Prostate gland (tissue), 2 donors: ENCODE measurements at regions not wholly inside any gene's neighbourhood (a gene's known extent, or its start where the extent isn't known, plus 50 kb on each side); places are given as distances from the start of the nearest gene placed in this dataset.

Source experiments
- DNase-seq: peaks from one replicate; pipeline ENCODE4 v3.0.0-alpha.2; 2019; ENCODE audit warnings: low spot score
- H3K27ac ChIP-seq, 2 donors: fragments of 200-600 bp; sonication (generic); 2 replicates each; pipeline ENCODE4 v1.5.1; 2017 to 2019
- H3K27me3 ChIP-seq: fragments of 200-600 bp; sonication (generic); replicated peaks from 2 replicates; pipeline ENCODE4 v1.5.1; 2019; ENCODE audit not compliant: insufficient read depth
- H3K36me3 ChIP-seq, 2 donors: fragments of 200-600 bp; sonication (generic); 1 replicate in 1 of 2; 2 replicates in 1 of 2; pipeline versions ENCODE4 v1.5.1 to v1.8.1; 2017 to 2019
- H3K4me1 ChIP-seq: fragments of 200-600 bp; sonication (generic); replicated peaks from 2 replicates; pipeline ENCODE4 v1.5.1; 2019
- H3K4me3 ChIP-seq, 2 donors: fragments of 200-600 bp; sonication (generic); 2 replicates each; pipeline ENCODE4 v1.5.1; 2017 to 2019
- H3K9me3 ChIP-seq: fragments of 200-600 bp; sonication (generic); 2 replicates; pipeline ENCODE4 v1.5.1; 2017
- POLR2A ChIP-seq: fragments of 450-650 bp; IDR thresholded peaks from one replicate; pipeline ENCODE4 v1.6.1; 2016; ENCODE audit warnings: antibody characterized with exemption, mild to moderate bottlenecking
- POLR2AphosphoS5 ChIP-seq: sonication (generic); formaldehyde crosslinking; IDR thresholded peaks from one replicate; pipeline ENCODE4 v1.6.1; 2017; ENCODE audit warnings: antibody characterized with exemption
- WGBS: methylation state at CpG from one replicate; pipeline ENCODE4 v1.1.5; 2018; 5-methylcytosine and 5-hydroxymethylcytosine counted together
- intact Hi-C: fragments of 100-400 bp; cut with DNase I; formaldehyde crosslinking; loops from one replicate; pipeline ENCODE4 v1.14.2; 2022
- TF ChIP-seq, protein P1 (sequence below), 4 experiments: fragments of 200-600 bp in 2 of 4; fragments of 450-650 bp in 2 of 4; sonication (generic) in 2 of 4; IDR thresholded peaks; 1 replicate in 3 of 4; 2 replicates in 1 of 4; pipeline ENCODE4 v1.5.1; 2016 to 2019; ENCODE audit warnings: antibody characterized with exemption in 4 of 4, mild to moderate bottlenecking in 2 of 4, moderate library complexity in 2 of 4

DNA sequence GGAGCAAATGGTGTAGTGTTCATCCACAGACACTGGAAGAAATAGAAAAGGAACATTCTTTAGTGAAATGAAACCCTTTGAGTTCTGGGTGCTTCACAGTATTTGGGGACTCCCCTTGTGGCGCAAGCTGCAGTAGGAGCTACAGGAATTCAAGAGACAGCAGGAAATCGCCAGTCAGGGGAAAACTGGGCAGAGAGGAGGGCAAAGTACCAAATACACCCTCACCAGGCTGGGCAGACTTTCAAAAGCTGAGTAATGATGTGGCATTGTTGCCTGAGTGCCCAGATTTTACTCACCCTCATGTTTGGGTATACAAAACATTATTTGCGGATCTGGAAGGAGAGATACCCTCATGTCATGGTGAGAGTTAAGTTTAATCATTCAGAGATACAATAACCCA is 97.9 kb downstream of the SOD2 start:
- Histone ChIP-seq H3K4me3 (no peak overlapping the region), H3K4me1 (no peaks in the 10 kb centered on the region), H3K27ac (no peak overlapping the region), H3K9me3 (no peaks in the 10 kb centered on the region), H3K27me3 (no peaks in the 10 kb centered on the region), H3K36me3 (no peaks in the 10 kb centered on the region)
- intact Hi-C loops: no loop called here
- DNase-seq: no peak
- WGBS: 58% methylated on average over 3 of the region's 3 CpGs
- TF ChIP-seq POLR2AphosphoS5: no peak
- TF ChIP-seq, protein P1, sequence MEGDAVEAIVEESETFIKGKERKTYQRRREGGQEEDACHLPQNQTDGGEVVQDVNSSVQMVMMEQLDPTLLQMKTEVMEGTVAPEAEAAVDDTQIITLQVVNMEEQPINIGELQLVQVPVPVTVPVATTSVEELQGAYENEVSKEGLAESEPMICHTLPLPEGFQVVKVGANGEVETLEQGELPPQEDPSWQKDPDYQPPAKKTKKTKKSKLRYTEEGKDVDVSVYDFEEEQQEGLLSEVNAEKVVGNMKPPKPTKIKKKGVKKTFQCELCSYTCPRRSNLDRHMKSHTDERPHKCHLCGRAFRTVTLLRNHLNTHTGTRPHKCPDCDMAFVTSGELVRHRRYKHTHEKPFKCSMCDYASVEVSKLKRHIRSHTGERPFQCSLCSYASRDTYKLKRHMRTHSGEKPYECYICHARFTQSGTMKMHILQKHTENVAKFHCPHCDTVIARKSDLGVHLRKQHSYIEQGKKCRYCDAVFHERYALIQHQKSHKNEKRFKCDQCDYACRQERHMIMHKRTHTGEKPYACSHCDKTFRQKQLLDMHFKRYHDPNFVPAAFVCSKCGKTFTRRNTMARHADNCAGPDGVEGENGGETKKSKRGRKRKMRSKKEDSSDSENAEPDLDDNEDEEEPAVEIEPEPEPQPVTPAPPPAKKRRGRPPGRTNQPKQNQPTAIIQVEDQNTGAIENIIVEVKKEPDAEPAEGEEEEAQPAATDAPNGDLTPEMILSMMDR (IDR thresholded peaks at IDR 0.05): no peak
- no peak for TF ChIP-seq POLR2A

DNA sequence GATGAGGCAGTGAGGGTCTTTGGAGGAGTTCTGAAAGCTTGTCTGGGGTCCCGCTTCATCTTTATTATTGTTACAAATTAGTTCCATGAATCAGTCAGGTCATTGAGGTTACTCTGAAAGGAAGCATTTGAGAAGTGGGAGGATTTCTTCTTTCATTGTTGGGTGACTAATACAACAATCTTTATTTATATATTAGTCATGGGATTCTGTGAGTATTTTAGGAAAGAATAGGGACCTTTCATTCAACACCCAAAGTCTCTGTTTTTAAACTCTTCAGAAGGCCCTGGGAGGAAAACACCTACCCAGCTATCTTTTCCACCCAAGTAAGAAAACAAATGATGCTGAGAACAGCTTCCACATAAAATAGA is 98.3 kb downstream of the SOD2 start:
- no peak overlapping the region for H3K4me3 ChIP-seq
- H3K4me1 ChIP-seq: no peaks in the 10 kb centered on the region
- intact Hi-C loops: no loop called here
- TF ChIP-seq POLR2A (no peak), POLR2AphosphoS5 (no peak)
- TF ChIP-seq, protein P1 (IDR thresholded peaks at IDR 0.05): no peak
- H3K9me3 ChIP-seq: no peaks in the 10 kb centered on the region
- no peak for DNase-seq
- H3K27ac ChIP-seq: no peak overlapping the region
- no peaks in the 10 kb centered on the region for H3K36me3 ChIP-seq
- WGBS: 47% methylated on average over 1 of the region's 1 CpG
- no peaks in the 10 kb centered on the region for H3K27me3 ChIP-seq

DNA sequence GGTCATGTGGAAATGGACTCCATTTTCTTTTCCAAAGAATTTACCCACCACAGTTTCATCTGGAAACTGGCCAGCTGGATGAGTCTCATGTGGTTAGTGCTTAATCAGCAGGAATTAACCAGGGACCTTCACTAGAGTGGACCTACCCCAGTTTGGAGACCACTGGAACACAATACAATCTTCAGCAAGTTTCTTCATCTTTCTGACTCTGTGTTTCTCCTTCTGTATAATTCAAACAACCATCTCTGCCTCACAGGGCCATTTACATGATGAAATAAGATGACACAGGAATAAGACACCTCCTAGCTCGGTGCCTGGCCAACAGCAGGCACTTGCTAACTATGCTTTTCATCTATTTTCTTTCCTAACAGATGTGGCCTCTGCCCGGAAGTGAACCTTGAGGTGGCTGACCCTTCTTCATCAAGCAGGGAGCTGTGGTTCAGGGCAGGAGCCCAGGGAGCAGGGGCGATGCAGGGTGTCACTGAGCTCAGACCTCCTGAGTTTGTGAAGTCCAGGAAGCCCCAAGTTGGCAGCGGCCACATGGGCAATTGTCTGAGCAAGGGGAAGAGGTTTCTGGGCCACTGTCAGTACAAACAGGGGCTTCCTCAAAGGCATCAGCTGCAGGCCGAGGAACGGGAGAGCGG is 98.8 kb downstream of the SOD2 start:
- no peak overlapping the region for H3K27ac ChIP-seq
- no peak for DNase-seq
- TF ChIP-seq POLR2AphosphoS5 (no peak), POLR2A (no peak)
- TF ChIP-seq, protein P1 (IDR thresholded peaks at IDR 0.05): no peak
- H3K4me1 ChIP-seq: no peaks in the 10 kb centered on the region
- intact Hi-C loops: no loop called here
- H3K4me3 ChIP-seq: no peak overlapping the region
- H3K9me3 ChIP-seq: no peaks in the 10 kb centered on the region
- no peaks in the 10 kb centered on the region for H3K27me3 ChIP-seq
- no peaks in the 10 kb centered on the region for H3K36me3 ChIP-seq
- WGBS: 90% methylated on average over 7 of the region's 7 CpGs

DNA sequence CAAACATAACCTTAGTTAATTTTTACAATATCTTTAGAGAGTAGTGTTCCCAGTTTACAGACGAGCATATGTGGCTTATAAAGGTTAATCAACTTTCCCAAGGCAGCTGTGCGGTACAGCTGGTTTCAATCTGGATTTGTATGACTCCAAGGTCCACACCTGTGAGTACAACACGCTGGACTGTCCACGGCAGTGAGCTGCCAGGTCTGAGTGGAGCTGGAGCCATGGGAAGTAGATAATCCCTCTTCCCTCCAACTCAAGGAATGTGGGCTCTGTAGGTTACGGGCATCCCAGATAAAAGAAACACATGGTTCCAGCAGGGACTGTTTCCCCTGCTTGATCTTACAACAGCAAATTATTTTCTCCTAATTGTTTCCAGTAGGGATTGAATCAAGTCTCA is 102.2 kb downstream of the SOD2 start:
- intact Hi-C loops: no loop called here

DNA sequence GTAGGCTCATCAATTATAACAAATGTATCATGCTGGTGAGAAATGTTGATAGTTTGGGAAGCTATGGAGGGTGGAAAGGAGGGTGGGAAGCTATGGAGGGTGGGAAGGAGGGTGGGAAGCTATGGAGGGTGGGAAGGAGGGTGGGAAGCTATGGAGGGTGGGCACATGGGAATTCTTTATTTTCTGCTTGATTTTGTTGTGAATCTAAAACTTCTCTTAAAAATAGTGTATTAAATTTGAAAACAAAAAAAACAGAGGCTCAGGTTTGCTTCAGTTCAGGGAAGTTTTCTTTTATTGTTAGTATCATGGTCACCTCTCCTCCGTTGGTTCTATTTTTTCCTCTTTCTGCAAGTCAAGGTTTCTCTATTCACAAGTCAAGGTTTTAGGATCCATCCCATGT is 106.4 kb downstream of the SOD2 start:
- no peak overlapping the region for H3K4me3 ChIP-seq
- H3K9me3 ChIP-seq: no peaks in the 10 kb centered on the region
- no peak for DNase-seq
- intact Hi-C loops: no loop called here
- TF ChIP-seq POLR2A (no peak), POLR2AphosphoS5 (no peak)
- TF ChIP-seq, protein P1 (IDR thresholded peaks at IDR 0.05): no peak
- no peaks in the 10 kb centered on the region for H3K4me1 ChIP-seq
- no peaks in the 10 kb centered on the region for H3K36me3 ChIP-seq
- H3K27ac ChIP-seq: no peak overlapping the region
- no peaks in the 10 kb centered on the region for H3K27me3 ChIP-seq
- WGBS: 87% methylated on average over 1 of the region's 1 CpG

More for the DNA sequence above, 102.2 kb downstream of the SOD2 start:
- DNase-seq: no peak
- no peak overlapping the region for H3K27ac ChIP-seq
- WGBS: 66% methylated on average over 5 of the region's 5 CpGs
- TF ChIP-seq POLR2A (no peak), POLR2AphosphoS5 (no peak)
- TF ChIP-seq, protein P1 (IDR thresholded peaks at IDR 0.05): no peak
- no peaks in the 10 kb centered on the region for H3K27me3 ChIP-seq
- no peaks in the 10 kb centered on the region for H3K9me3 ChIP-seq
- H3K4me1 ChIP-seq: no peaks in the 10 kb centered on the region
- H3K4me3 ChIP-seq: no peak overlapping the region
- no peaks in the 10 kb centered on the region for H3K36me3 ChIP-seq
